ENCODE measurements at regions not wholly inside any gene's neighbourhood (a gene's known extent, or its start where the extent isn't known, plus 50 kb on each side); places are given as distances from the start of the nearest gene placed in this dataset.

DNA sequence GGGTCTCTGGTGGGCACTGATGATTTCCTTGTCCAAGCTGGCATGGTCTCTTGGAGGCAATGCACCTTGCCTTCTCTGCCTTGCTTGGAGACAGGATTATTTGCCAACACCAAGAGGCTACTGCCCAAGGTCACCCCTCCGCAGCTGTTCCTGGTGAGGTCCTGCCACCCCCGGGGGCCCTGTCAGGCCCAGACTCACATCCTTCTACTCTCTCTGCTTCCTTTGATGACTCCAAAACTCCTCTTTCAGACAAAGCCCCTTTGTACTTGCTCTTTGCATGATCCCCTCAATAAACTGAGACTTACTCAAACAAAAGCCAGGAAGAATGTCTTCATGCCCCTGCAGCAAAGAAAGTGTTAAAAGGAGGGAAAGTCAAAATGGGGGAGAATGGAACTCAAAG is 137.7 kb downstream of the MEX3B start (continued):
- TF ChIP-seq, protein P1, sequence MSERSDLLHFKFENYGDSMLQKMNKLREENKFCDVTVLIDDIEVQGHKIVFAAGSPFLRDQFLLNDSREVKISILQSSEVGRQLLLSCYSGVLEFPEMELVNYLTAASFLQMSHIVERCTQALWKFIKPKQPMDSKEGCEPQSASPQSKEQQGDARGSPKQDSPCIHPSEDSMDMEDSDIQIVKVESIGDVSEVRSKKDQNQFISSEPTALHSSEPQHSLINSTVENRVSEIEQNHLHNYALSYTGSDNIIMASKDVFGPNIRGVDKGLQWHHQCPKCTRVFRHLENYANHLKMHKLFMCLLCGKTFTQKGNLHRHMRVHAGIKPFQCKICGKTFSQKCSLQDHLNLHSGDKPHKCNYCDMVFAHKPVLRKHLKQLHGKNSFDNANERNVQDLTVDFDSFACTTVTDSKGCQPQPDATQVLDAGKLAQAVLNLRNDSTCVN (CRISPR knock-in tag; IDR thresholded peaks at IDR 0.05), result no peak
- no peak for TF ChIP-seq RBM25 (IDR thresholded peaks at IDR 0.05; ENCODE audit: low read depth, low read length, severe bottlenecking)

DNA sequence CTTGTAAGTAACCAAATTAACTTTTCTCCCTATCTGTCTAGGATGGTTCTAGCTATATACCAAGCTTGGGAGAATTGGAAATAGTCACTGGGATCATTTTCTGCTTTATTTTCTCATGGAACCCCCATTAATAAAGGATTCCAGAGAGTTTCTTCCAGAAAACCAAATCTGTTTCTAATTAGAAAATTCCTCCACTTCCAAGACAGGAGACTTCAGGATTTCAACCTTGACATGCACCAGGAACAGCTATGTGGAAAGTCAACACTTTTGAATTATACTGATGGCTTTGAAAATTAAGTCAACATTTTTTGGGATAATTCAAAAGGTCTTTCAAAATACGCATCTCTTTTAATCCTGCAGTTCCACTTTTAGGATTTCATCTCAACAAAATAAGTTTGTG is 138.3 kb downstream of the MEX3B start:
- in situ Hi-C loops (cut with MboI), result no loop called here
- ChIA-PET POLR2A (no interaction called here), CTCF (ENCODE audit: low intra/inter-chr PET ratio) (no interaction called here)
- intact Hi-C loops (cut with micrococcal nuclease), result no loop called here
- Histone ChIP-seq H3K9ac (ENCODE audit: insufficient read depth in 1 of 2, low read depth in 2 of 2, low read length in 2 of 2) (no peak overlapping the region), H3K9me1 (ENCODE audit: control insufficient read depth, insufficient read depth, low read length) (no peaks in the 10 kb centered on the region), H3K4me2 (ENCODE audit: insufficient read depth, low read length) (no peak overlapping the region), H2AFZ (ENCODE audit: low read depth, low read length) (no peak overlapping the region), H3K36me3 (ENCODE audit: control insufficient read depth, insufficient read depth, low read length) (no peaks in the 10 kb centered on the region), H3K4me3 (no peak overlapping the region), H3K4me1 (replicated peaks in 1 of 2; ENCODE audit: control insufficient read depth in 2 of 2, insufficient read depth in 2 of 2, low read length in 2 of 2) (no peaks in the 10 kb centered on the region; a peak in 2 of 5 replicates), H3K27ac (ENCODE audit: extremely low read depth, low read depth, low read length) (no peak overlapping the region), H4K20me1 (replicated peaks; ENCODE audit: control insufficient read depth, insufficient read depth, low read length) (no peaks in the 10 kb centered on the region), H3K27me3 (ENCODE audit: control insufficient read depth in 2 of 2, insufficient read depth in 2 of 2, low read length in 2 of 2) (no peaks in the 10 kb centered on the region), H3K79me2 (ENCODE audit: control insufficient read depth, insufficient read depth, low read length) (no peaks in the 10 kb centered on the region), H3K9me3 (replicated peaks; ENCODE audit: control insufficient read depth, insufficient read depth, low read depth, low read length) (no peaks in the 10 kb centered on the region)
- 57% methylated on average over 1 of the region's 1 CpG for WGBS (ENCODE audit: insufficient coverage, low coverage, missing lambda C conversion rate)
- ATAC-seq (no peak), DNase-seq (ENCODE audit: extremely low read depth in 1 of 4, low spot score in 3 of 4) (no peak), FAIRE-seq (no peak)
- no TSS peak for BruUV-seq (replicated peaks)
- no peak for TF ChIP-seq ZNF239 (CRISPR knock-in tag; IDR thresholded peaks at IDR 0.05)
- no peak for TF ChIP-seq MYNN (IDR thresholded peaks at IDR 0.05)
- no peak for TF ChIP-seq MYNN (CRISPR knock-in tag; IDR thresholded peaks at IDR 0.05)
- no peak for TF ChIP-seq ZNF121 (CRISPR knock-in tag; conservative IDR thresholded peaks at IDR 0.05)
- no peak for TF ChIP-seq JUN (IDR thresholded peaks at IDR 0.05; ENCODE audit: borderline replicate concordance, low read depth, low read length)
- no peak for TF ChIP-seq JUN (CRISPR knock-in tag; IDR thresholded peaks at IDR 0.05; ENCODE audit: borderline replicate concordance)
- TF ChIP-seq, protein P2, sequence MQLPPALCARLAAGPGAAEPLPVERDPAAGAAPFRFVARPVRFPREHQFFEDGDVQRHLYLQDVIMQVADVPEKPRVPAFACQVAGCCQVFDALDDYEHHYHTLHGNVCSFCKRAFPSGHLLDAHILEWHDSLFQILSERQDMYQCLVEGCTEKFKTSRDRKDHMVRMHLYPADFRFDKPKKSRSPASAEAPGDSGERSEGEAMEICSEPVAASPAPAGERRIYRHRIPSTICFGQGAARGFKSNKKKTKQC (CRISPR knock-in tag; IDR thresholded peaks at IDR 0.05), result no peak
- no peak for TF ChIP-seq HNRNPUL1 (IDR thresholded peaks at IDR 0.05; ENCODE audit: low read length)
